HepG2 (cell line): ENCODE measurements at regions not wholly inside any gene's neighbourhood (a gene's known extent, or its start where the extent isn't known, plus 50 kb on each side); places are given as distances from the start of the nearest gene placed in this dataset.

ENCODE experiments used
- ATAC-seq: fragments of 200-7000 bp; cut with Tn5 transposase; 3 replicates; pipeline ENCODE4 v1.9.1; 2020; ENCODE audit warnings: mild to moderate bottlenecking, moderate library complexity
- BruUV-seq: library from RNA; stranded (reverse); fragments of 400-500 nt; replicated peaks from 2 replicates; lab custom pipeline; 2021; lab: Mats Ljungman, UMichigan
- CTCF ChIA-PET: fragments of 300-600 bp; formaldehyde crosslinking; extraction: SDS; loops from one replicate; lab custom pipeline; 2021; ENCODE audit warnings: low total read pairs, inconsistent platforms, low intra/inter-chr PET ratio; lab: Yijun Ruan, JAX
- POLR2A ChIA-PET: fragments of 350-600 bp; sonication (Branson Sonifier 250); formaldehyde crosslinking; loops from one replicate; lab custom pipeline; 2020; ENCODE audit warnings: antibody characterized with exemption, inconsistent platforms; lab: Yijun Ruan, JAX
- DNase-seq: peaks from one replicate; pipeline ENCODE4 v3.0.0-alpha.2; 2015; ENCODE audit warnings: low spot score
- FAIRE-seq: peaks from 3 replicates; lab custom pipeline; 2011; peaks lifted over from hg19 to GRCh38; lab: Jason Lieb, UNC
- H2AFZ ChIP-seq: one replicate; pipeline ENCODE4 v1.6.1; 2011; ENCODE audit warnings: low read length, inconsistent platforms
- H3K27ac ChIP-seq: fragments of 300-600 bp; 3 replicates; pipeline ENCODE4 v1.8.0; 2011; ENCODE audit warnings: mixed run types, mild to moderate bottlenecking, mixed read lengths, low read length, inconsistent platforms; ENCODE audit not compliant: insufficient read depth; ENCODE audit errors: extremely low read length
- H3K27me3 ChIP-seq, 2 experiments: fragments of 200-600 bp in 1 of 2; 2 replicates in 1 of 2; 3 replicates in 1 of 2; pipeline versions ENCODE4 v1.6.0 to v1.8.0; 2011; ENCODE audit warnings: low read length in 2 of 2, mild to moderate bottlenecking in 2 of 2, moderate library complexity in 2 of 2, inconsistent platforms in 1 of 2; ENCODE audit not compliant: insufficient read depth in 2 of 2, control insufficient read depth in 1 of 2
- H3K36me3 ChIP-seq, 2 experiments: fragments of 200-600 bp in 1 of 2; replicated peaks in 1 of 2; 2 replicates in 1 of 2; 3 replicates in 1 of 2; pipeline versions ENCODE4 v1.5.1 to v1.8.0; 2011; ENCODE audit warnings: low read length in 2 of 2, inconsistent platforms in 1 of 2; ENCODE audit not compliant: insufficient read depth in 2 of 2, control insufficient read depth in 1 of 2
- H3K4me1 ChIP-seq: 2 replicates; pipeline ENCODE4 v1.5.1; 2012; ENCODE audit warnings: low read length, inconsistent platforms; ENCODE audit not compliant: insufficient read depth
- H3K4me2 ChIP-seq: 2 replicates; pipeline ENCODE4 v1.6.0; 2011; ENCODE audit warnings: low read depth, low read length, inconsistent platforms
- H3K4me3 ChIP-seq, 3 experiments: fragments of 200-600 bp in 1 of 3; sonication (generic), shearing (Covaris generic) in 1 of 3; replicated peaks in 1 of 3; 2 replicates each; pipeline ENCODE4 v1.5.1; 2011 to 2016; ENCODE audit warnings: low read length in 3 of 3, inconsistent platforms in 2 of 3, low read depth in 2 of 3, mild to moderate bottlenecking in 2 of 3, control low read depth in 1 of 3, mixed read lengths in 1 of 3; ENCODE audit not compliant: insufficient read depth in 1 of 3
- H3K79me2 ChIP-seq: one replicate; pipeline ENCODE4 v1.6.1; 2011; ENCODE audit warnings: low read length, inconsistent platforms; ENCODE audit not compliant: insufficient read depth
- H3K9ac ChIP-seq: 2 replicates; pipeline ENCODE4 v1.6.0; 2011; ENCODE audit warnings: mild to moderate bottlenecking, low read depth, low read length, inconsistent platforms; ENCODE audit not compliant: insufficient read depth
- H3K9me3 ChIP-seq: 2 replicates; pipeline ENCODE4 v1.5.1; 2012; ENCODE audit warnings: mild to moderate bottlenecking, low read length
- H4K20me1 ChIP-seq: 2 replicates; pipeline ENCODE4 v1.6.0; 2011; ENCODE audit warnings: inconsistent platforms, mild to moderate bottlenecking, low read length, moderate library complexity; ENCODE audit not compliant: insufficient read depth
- HOXA9 ChIP-seq: sonication (generic); formaldehyde crosslinking; IDR thresholded peaks from 2 replicates; pipeline ENCODE4 v1.8.1; 2022; ENCODE audit warnings: missing genetic modification reagents, mild to moderate bottlenecking, moderate library complexity, borderline replicate concordance
- KIAA2018 ChIP-seq: sonication (generic); formaldehyde crosslinking; IDR thresholded peaks from 2 replicates; pipeline ENCODE4 v1.5.0; 2020; ENCODE audit warnings: mild to moderate bottlenecking, missing genetic modification reagents, borderline replicate concordance
- MED1 ChIP-seq: sonication (generic); formaldehyde crosslinking; IDR thresholded peaks from 2 replicates; pipeline ENCODE4 v1.4.0; 2020; ENCODE audit warnings: missing genetic modification reagents
- SALL2 ChIP-seq: sonication (generic); formaldehyde crosslinking; IDR thresholded peaks from 2 replicates; pipeline ENCODE4 v1.8.1; 2023; ENCODE audit warnings: mild to moderate bottlenecking, missing genetic modification reagents, inconsistent platforms
- STAG1 ChIP-seq: sonication (generic); formaldehyde crosslinking; IDR thresholded peaks from 2 replicates; pipeline ENCODE4 v1.4.0; 2020; ENCODE audit warnings: missing genetic modification reagents
- ZBTB7A ChIP-seq: sonication (generic); formaldehyde crosslinking; IDR thresholded peaks from 2 replicates; pipeline ENCODE4 v1.8.0; 2022; ENCODE audit warnings: mild to moderate bottlenecking, missing genetic modification reagents
- ZNF605 ChIP-seq: sonication (generic); formaldehyde crosslinking; IDR thresholded peaks from 2 replicates; pipeline ENCODE4 v1.8.0; 2022; ENCODE audit warnings: mild to moderate bottlenecking, missing genetic modification reagents
- ZNF775 ChIP-seq: sonication (generic); formaldehyde crosslinking; IDR thresholded peaks from 2 replicates; pipeline ENCODE4 v1.4.0; 2020; ENCODE audit warnings: missing genetic modification reagents, mild to moderate bottlenecking, moderate library complexity, borderline replicate concordance
- ZUFSP ChIP-seq: sonication (generic); formaldehyde crosslinking; IDR thresholded peaks from 2 replicates; pipeline ENCODE4 v1.9.0; 2021; ENCODE audit warnings: missing genetic modification reagents, mild to moderate bottlenecking, borderline replicate concordance
- WGBS: methylation state at CpG from one replicate; pipeline ENCODE4 v1.1.6; 2017; ENCODE audit warnings: low lambda C conversion rate; 5-methylcytosine and 5-hydroxymethylcytosine counted together
- in situ Hi-C: cut with HindIII; loops from 2 replicates; pipeline ENCODE4 v1.10.0; 2017; ENCODE audit warnings: low pct_unique_long_range_greater_than_20kb; ENCODE audit not compliant: extremely low pct_ligation_motif_present
- intact Hi-C: fragments of 100-400 bp; cut with micrococcal nuclease; formaldehyde crosslinking; loops from one replicate; pipeline ENCODE4 v1.10.0; 2022; ENCODE audit not compliant: unreplicated experiment
- TF ChIP-seq, protein P1 (sequence below): sonication (generic); formaldehyde crosslinking; IDR thresholded peaks from 2 replicates; pipeline ENCODE4 v1.4.0; 2020; ENCODE audit warnings: missing genetic modification reagents
- TF ChIP-seq, protein P2 (sequence below): sonication (generic); formaldehyde crosslinking; conservative IDR thresholded peaks from 2 replicates; pipeline ENCODE4 v1.5.0; 2020; ENCODE audit warnings: missing genetic modification reagents

DNA sequence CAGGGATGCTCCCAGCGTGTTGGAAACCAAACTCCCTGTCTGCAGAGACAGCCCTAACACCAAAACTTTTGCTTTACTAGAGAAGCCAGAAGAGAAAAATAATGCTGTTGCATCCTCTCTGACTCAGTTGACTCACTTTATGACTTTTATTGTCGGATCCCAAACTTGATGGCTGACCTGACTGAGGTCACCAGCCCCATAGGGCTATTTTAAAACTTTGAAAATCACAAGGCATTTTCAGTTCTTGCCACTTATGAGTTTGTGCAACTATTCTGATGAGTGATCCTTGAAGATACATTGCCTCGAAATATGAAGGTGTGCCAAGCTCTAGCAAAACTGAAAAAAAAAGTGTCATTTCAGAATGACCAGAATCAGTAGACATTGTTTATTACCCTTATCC lies 320.2 kb downstream of the DLEU7 start (continued):
- no peak for TF ChIP-seq ZUFSP (CRISPR knock-in tag)
- no peak for TF ChIP-seq ZBTB7A (CRISPR knock-in tag)

DNA sequence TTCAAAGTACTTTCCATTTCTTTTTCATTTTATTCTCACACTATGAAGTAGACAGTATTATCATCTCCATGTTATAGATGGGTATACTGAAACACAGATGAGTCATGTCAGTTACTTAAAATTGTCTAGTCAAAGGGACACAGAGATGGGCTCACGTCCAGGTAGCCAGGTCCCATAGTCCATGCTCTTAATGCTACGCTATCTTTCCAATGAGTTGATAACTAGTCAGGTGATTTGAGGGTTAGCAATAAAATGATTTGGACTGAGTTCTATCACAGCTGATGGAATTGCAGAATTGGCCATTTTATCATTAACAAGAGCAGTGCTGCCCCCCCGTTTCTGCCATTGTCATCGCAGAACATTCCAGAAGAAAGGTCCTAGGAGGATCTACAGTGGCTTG lies 318.9 kb downstream of the DLEU7 start:
- H3K9me3 ChIP-seq, result no peaks in the 10 kb centered on the region
- H4K20me1 ChIP-seq, result no peaks in the 10 kb centered on the region
- H3K9ac ChIP-seq, result no peak overlapping the region
- in situ Hi-C loops, result no loop called here
- H3K27ac ChIP-seq, result no peak overlapping the region
- BruUV-seq, result no TSS peak
- DNase-seq, result no peak
- ATAC-seq, result no peak
- no peaks in the 10 kb centered on the region; a peak in 2 of 5 replicates for H3K36me3 ChIP-seq
- intact Hi-C loops, result loop anchor here (10.0 kb wide), 1 partner anchor 120 kb away; no protein-coding TSS in a partner anchor
- POLR2A ChIA-PET, result no interaction called here
- 96% methylated on average over 4 of the region's 4 CpGs for WGBS
- no peaks in the 10 kb centered on the region for H3K79me2 ChIP-seq
- CTCF ChIA-PET, result no interaction called here
- no peaks in the 10 kb centered on the region for H3K27me3 ChIP-seq
- H2AFZ ChIP-seq, result no peak overlapping the region
- no peak overlapping the region for H3K4me3 ChIP-seq
- H3K4me1 ChIP-seq, result peaks cover 40% of the 10 kb centered on the region
- no peak for FAIRE-seq
- no peak overlapping the region for H3K4me2 ChIP-seq
- TF ChIP-seq KIAA2018 (CRISPR knock-in tag) (no peak), STAG1 (no peak), MED1 (no peak), SALL2 (no peak), ZNF605 (CRISPR knock-in tag) (no peak), ZBTB7A (CRISPR knock-in tag) (no peak), ZNF775 (CRISPR knock-in tag) (no peak), HOXA9 (CRISPR knock-in tag) (no peak)
- TF ChIP-seq, protein P1, sequence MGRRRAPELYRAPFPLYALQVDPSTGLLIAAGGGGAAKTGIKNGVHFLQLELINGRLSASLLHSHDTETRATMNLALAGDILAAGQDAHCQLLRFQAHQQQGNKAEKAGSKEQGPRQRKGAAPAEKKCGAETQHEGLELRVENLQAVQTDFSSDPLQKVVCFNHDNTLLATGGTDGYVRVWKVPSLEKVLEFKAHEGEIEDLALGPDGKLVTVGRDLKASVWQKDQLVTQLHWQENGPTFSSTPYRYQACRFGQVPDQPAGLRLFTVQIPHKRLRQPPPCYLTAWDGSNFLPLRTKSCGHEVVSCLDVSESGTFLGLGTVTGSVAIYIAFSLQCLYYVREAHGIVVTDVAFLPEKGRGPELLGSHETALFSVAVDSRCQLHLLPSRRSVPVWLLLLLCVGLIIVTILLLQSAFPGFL (CRISPR knock-in tag), result no peak
- TF ChIP-seq, protein P2, sequence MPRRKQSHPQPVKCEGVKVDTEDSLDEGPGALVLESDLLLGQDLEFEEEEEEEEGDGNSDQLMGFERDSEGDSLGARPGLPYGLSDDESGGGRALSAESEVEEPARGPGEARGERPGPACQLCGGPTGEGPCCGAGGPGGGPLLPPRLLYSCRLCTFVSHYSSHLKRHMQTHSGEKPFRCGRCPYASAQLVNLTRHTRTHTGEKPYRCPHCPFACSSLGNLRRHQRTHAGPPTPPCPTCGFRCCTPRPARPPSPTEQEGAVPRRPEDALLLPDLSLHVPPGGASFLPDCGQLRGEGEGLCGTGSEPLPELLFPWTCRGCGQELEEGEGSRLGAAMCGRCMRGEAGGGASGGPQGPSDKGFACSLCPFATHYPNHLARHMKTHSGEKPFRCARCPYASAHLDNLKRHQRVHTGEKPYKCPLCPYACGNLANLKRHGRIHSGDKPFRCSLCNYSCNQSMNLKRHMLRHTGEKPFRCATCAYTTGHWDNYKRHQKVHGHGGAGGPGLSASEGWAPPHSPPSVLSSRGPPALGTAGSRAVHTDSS, result no peak
